Astrocyte of the spinal cord (primary cell): ENCODE measurements at regions not wholly inside any gene's neighbourhood (a gene's known extent, or its start where the extent isn't known, plus 50 kb on each side); places are given as distances from the start of the nearest gene placed in this dataset.

ENCODE experiments used
- DNase-seq: peaks from one replicate; pipeline ENCODE4 v3.0.0; 2011; ENCODE audit warnings: low read depth, low spot score
- H3K4me3 ChIP-seq: 2 replicates; pipeline ENCODE4 v1.5.1; 2011; ENCODE audit warnings: low read depth, mild to moderate bottlenecking, low read length, moderate library complexity
- in situ Hi-C: cut with HindIII; loops from 2 replicates; pipeline ENCODE4 v1.10.0; 2017; ENCODE audit warnings: low sequenced_read_pairs
- TF ChIP-seq, protein P1 (sequence below): IDR thresholded peaks from 2 replicates; pipeline ENCODE4 v1.5.1; 2012; ENCODE audit warnings: low read depth, mild to moderate bottlenecking, low read length, inconsistent platforms

DNA sequence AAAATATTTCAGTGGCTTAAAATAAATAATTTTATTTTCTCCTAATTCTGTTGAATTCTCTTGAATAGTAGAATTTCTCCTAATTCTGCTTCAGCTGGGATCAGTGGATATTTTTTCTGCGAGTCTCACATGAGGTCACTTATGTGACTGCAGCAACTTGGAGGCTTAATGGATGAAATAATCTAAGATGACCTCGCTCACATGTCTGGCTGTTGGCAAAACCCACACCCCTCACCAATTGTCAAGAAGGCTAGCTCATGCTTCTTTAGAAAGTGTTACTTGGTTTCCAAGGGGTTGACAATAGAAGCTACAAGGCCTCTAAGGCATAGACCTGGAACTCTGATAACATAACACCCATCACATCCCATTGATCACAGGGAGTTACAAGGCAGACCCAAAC lies 156.9 kb upstream of the DPYD start:
- DNase-seq: no peak
- TF ChIP-seq, protein P1, sequence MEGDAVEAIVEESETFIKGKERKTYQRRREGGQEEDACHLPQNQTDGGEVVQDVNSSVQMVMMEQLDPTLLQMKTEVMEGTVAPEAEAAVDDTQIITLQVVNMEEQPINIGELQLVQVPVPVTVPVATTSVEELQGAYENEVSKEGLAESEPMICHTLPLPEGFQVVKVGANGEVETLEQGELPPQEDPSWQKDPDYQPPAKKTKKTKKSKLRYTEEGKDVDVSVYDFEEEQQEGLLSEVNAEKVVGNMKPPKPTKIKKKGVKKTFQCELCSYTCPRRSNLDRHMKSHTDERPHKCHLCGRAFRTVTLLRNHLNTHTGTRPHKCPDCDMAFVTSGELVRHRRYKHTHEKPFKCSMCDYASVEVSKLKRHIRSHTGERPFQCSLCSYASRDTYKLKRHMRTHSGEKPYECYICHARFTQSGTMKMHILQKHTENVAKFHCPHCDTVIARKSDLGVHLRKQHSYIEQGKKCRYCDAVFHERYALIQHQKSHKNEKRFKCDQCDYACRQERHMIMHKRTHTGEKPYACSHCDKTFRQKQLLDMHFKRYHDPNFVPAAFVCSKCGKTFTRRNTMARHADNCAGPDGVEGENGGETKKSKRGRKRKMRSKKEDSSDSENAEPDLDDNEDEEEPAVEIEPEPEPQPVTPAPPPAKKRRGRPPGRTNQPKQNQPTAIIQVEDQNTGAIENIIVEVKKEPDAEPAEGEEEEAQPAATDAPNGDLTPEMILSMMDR: no peak
- in situ Hi-C loops: no loop called here
- no peak overlapping the region for H3K4me3 ChIP-seq

DNA sequence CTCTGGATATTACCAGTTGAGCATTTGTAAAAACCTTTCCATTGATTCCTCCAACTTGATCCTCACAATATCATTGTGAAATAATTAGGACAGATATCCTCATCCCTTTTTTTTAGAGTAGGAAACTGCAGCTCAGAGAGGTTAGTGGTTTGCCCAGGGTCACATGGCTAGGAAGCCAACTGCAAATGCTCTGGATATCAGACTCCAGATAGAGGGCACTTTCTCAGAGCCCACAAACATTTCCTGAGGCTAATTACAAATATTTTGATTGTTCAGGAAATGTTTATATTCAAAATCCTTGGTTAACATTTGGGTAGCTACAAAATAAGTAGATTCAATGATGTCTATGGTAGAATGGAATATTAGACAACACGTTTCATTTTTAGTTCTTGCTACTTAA lies 154.8 kb upstream of the DPYD start:
- TF ChIP-seq, protein P1: no peak
- in situ Hi-C loops: no loop called here
- DNase-seq: no peak
- no peak overlapping the region for H3K4me3 ChIP-seq

DNA sequence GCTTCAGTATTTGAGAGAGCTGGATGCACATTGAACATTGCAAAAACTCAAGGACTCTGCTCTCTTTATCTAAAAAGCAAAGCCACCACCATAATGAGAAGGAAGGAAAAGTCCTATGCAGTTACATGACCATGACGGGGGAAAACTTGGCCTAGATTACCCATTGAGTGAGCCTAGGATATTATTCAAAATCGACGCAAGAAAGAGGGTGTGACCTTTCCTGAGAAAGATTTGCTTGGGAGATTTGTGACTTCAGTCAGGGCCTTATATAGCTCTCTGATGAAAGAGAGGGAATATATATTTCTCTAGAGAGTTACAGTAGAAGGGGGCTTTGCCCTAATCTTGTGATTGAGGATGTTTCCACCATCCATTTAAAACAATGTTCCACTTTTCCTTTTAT lies 153.0 kb upstream of the DPYD start:
- H3K4me3 ChIP-seq: no peak overlapping the region
- in situ Hi-C loops: no loop called here
- no peak for DNase-seq
- TF ChIP-seq, protein P1: no peak

DNA sequence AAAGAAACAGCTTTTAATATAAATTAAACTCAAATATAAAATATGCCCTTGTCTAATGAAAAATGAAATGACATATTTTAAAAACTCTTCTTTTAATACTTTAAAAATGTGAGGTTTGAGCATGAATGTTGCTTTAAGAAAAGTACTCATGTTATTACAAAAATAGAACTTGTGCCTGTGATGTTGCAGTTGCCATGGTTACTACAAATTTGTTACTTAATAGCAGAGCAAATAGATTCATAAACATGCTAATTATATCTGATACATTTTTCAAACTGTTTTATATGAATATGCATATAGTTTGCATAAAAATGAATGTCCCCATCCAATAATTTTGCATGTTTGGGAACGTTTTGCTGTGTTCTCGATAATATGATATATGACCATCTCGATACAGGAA lies 152.3 kb upstream of the DPYD start:
- in situ Hi-C loops: no loop called here
- no peak overlapping the region for H3K4me3 ChIP-seq
- TF ChIP-seq, protein P1: no peak
- no peak for DNase-seq

DNA sequence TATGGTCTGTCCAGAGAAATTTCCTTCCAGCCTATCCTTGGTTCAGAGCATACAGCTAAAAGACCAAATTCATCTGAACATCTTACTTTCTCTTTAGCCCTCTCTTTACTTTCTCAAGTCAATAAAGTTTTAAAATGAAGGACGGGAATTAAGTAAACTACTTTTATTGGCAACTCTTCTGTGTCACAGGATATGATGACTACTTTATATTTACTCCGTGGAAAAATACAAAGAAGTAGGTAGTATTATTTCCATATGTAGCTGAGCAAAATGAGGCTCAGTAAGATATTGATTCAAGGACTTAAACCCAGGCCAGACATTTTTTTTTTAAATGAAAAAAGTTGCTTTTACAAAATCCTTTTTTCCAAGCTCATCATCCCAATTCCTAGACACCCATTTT lies 151.2 kb upstream of the DPYD start:
- DNase-seq: no peak
- TF ChIP-seq, protein P1: no peak
- H3K4me3 ChIP-seq: no peak overlapping the region
- in situ Hi-C loops: no loop called here

GRCh38 chr1:98068016-98068415 lies 147.2 kb upstream of the DPYD start:
- DNase-seq: no peak
- no peak overlapping the region for H3K4me3 ChIP-seq
- in situ Hi-C loops: no loop called here
- TF ChIP-seq, protein P1: no peak

DNA sequence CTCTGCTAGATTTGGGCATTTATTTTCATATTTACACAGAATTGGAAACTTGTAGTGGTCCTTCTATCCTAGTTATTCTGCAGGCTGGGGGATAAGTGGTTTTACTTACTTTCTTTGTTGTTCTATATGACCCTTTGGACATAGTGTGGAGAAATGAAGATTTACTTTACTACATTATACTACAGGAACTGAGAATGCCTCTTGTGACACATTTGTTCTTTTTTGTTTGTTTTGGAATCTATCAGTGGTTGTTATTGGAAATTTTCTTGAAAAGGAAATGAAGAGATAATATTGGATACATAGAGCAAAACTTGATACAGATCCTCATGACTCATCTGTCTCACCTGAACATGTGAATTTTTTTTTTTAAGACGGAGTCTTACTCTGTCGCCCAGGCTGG lies 146.1 kb upstream of the DPYD start:
- TF ChIP-seq, protein P1: no peak
- H3K4me3 ChIP-seq: no peak overlapping the region
- in situ Hi-C loops: no loop called here
- no peak for DNase-seq
